ENCODE measurements at regions not wholly inside any gene's neighbourhood (a gene's known extent, or its start where the extent isn't known, plus 50 kb on each side); places are given as distances from the start of the nearest gene placed in this dataset.
A peak's percentile ranks its signal among the peaks of the same experiment; 100 is the strongest.
"Not testable (repeated sequence)": the region's sequence is repeated elsewhere in the genome, so short reads cannot be mapped to it uniquely, and the experiment has no call there.

DNA sequence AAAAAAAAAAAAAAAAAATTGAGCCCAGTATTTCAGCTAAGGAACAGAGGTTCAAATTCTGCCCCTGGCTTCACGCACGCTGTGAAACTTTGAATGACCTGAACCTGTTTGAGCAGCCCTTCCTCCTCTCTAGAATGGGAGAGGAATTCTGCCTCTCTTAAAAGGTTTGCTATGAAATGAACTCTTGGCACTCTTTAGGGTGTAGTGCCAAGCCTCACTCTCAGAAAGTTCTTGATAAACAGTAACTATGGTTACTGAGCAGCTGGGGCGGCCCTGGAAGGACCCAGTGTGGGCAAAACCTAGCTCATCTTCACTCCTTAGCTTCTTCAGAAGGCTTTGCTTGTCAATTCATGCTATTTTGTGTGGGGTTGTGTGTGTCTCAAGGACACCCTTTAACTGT lies 73.7 kb downstream of the GEMIN8 start:
- DNase-seq: no peak

- DNase-seq: no peak
Measured at GRCh38 chrX:13955095-13955647, 74.5 kb downstream of the GEMIN8 start.

DNA sequence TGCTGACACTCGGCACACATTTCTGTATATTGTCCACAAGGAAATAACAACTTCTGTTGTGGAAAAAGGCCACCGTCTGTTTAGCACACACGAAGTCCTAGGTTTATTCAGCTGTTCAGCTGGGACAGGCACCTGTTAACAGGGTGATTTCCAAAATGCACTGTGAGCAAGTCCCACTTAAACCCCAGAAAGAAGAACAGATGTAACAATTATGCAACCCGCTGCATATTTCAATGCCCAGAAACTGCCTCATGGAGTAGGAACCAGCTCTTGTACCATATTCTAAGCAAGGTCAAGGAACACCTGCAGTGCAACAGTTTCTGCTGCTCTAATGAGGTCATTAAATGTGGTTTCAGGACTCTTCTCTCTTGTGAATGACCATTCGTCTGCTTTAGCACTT lies 77.1 kb downstream of the GEMIN8 start:
- no peak for DNase-seq

GRCh38 chrX:13946223-13946622 lies 83.5 kb downstream of the GEMIN8 start:
- DNase-seq: not testable (repeated sequence)

- not testable (repeated sequence) for DNase-seq
Measured at GRCh38 chrX:13945787-13946186, 83.9 kb downstream of the GEMIN8 start.

DNA sequence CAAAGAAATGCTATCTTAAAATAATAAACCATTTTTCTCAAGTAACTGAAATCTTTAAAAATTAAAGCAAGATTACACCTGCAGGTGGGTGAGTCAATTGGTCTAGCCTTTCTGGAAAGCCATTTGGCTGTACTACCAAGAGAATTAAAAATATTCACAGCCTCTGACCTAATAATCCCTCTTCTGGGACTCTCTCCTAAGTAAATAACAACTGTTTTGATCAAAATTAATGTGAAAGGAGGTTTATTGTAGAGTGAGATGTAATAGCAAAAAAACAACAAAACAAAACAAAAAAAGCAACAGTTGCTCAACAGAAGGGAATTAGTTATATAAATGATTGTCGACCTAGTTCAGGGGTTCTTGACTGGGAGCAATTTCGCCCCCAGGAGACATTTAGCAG lies 89.0 kb downstream of the GEMIN8 start:
- no peak for DNase-seq

GRCh38 chrX:13939741-13940597 lies 89.7 kb downstream of the GEMIN8 start:
- DNase-seq: peak; percentile 18

- peak; percentile 16 for DNase-seq
Measured at GRCh38 chrX:13938829-13939530, 90.7 kb downstream of the GEMIN8 start.

DNA sequence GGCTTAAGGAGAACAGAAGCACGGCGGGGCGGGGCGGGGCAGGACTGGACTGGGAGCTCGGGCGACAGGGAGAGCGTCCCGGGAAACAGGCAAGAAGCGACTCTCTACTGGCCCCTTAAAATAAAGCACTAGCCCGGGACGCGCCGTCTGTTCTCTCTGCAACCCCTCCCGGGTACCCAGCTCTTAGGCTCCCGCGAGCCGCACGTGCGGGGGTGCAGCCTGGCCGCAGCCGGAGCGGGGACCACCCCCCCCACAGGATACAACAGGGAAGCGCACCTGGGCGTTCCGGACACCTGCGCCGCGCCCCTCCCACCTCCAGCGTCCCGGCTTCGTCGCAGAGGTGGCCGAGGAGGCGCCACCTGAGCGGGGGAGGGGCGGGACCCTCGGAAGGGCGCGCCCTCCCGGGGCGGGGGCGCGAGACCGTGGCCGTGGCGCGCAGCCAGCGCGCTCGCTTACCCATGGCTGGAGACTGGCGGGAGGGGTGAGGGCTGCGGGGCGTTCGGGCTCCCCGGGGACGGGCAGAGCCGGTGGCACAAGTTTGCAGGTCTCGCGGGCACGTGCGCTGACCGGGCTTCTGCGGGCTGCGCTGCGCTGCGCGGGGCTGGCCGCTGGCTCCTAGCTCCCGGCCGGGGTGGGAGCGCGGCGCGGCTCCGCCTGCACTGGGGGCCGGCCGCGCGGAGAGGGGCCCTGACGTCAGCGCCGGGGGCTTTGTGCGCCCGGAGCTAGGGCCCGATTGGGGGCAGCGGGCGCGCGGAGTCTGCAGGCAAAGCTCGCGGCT lies 91.5 kb downstream of the GEMIN8 start:
- peak; percentile 61 for DNase-seq

DNA sequence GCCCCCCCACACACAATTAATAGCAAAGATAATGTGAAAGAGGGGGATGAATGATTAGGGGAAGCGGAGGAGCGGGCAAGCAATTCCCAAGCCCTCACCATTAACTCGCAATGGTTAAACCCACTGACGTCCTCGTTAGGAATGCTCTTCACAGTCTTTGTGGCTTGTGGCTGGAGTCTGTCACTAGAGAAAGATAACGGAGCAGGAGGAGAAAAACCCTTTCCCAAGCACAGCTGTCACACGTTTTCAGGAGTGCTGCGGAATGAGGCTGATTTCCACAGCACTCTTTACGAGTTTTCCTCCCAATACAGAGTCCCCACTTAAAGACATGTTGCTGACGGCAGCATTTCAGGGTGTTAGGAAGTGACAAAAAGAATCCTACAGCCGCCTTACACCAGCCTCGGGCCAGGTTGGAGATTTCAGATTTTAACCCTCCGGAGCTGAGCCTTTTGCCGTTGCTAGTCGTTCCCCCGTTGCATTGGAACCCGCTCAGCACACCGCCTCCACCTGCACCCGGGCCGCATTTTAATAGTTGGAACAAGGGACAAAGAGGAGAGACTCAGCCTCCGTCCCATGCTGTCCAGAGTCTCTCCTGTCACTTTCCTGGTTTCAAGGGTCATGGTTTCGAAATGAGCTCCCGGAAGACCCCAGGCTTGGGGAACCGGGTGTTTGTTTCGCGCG lies 92.2 kb downstream of the GEMIN8 start:
- DNase-seq: peak; percentile 38

- DNase-seq: no peak
Measured at GRCh38 chrX:13936521-13937225, 93.0 kb downstream of the GEMIN8 start.

DNA sequence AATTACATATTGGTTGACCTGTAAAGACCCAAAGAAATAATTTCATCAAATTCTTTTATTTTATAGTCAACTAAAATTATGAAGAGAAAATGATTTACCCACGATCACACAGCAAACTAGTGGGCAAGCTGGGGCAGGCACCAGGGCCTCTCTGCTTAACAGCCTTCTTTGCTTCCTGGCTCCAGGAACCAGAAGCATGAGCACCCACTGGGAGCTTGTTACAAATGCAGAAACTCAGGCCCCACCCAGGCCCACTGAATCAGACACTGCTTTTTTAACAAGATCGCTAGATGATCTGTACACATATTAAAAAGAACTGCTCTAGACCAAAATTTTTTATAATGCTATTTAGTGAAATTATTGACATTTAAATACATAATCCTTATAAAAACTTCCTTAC lies 95.0 kb downstream of the GEMIN8 start:
- DNase-seq: no peak

DNA sequence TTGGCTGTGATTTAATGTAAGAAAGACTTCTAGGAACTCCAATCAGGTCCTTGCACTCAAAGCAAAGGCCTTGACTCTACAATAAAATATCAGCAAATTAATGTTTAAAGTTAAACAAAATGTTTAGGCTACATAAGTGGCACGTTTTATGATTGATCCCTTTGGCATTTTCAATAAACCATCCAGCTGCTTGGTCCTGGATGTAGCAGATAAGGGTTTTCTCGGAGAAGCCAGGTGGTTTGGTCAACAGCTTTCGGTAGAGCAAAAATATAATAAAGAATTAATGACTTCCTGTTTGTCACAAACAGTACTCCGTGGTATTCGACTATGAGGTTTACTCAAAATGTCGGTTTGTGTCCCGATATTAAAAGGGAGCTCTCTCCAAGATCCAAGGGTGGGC lies 95.8 kb downstream of the GEMIN8 start:
- DNase-seq: no peak

GRCh38 chrX:13933352-13933751 lies 96.3 kb downstream of the GEMIN8 start:
- DNase-seq: no peak

- DNase-seq: no peak
Measured at GRCh38 chrX:13932416-13932815, 97.3 kb downstream of the GEMIN8 start.

DNA sequence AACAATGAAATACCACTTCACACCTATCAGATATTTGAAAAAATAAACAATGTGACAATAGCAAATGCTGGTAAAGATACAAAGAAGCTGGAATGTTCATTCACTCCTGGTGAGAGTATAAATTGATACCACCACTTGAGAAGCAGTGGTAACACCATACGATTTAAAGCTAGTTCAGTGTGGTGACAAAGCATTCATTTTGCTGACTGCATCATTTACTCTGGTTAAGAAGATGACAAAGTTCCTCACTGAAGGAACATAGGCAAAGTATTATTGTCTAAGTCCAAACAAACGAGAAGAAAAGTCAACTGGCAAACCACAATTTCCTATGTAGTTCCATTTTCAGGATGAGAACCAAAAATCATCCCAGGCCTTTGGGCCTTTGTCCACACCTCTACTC lies 102.5 kb downstream of the GEMIN8 start:
- DNase-seq: no peak

- no peak for DNase-seq
Measured at GRCh38 chrX:13923845-13924244, 105.8 kb downstream of the GEMIN8 start.

DNA sequence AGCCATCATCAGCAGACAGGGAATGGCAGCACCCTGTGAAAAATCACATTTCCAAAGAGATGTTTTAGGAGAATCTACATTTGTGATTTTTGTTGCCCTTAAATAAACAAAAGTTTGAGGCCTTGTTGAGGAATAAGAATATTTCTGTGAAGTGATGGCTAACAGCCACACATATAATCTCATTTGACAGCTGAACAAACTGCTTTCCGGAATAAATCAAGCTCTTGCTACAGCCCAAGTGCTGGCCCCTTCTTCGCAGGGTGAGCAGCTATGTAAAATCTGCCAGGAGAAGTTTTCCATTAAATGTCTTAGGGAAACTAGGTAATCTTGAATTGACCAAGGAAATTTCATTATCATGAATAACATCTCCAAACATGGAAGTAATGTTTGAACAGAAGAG lies 106.4 kb upstream of the GPM6B start:
- no peak for DNase-seq

DNA sequence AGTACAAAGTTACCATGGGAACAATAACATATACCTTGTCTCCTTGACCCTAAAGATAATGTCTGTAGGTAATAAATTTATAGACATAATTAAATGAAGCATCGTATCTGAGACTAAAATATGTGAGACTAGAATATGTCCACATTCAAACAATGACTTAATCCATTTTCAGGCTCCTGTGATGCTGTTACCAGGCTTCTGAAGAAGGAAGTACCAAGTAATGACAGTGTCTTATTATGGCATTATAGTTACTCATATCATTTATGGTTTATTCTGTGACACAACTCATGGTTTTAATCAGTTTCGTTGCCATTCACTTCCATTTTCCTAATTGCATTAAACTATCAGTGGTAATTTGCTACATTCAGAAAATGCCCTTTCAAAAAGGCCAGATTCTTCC lies 100.6 kb upstream of the GPM6B start:
- no peak for DNase-seq

GRCh38 chrX:13911586-13911985 lies 94.7 kb upstream of the GPM6B start:
- DNase-seq: no peak

GRCh38 chrX:13906093-13906492 lies 89.2 kb upstream of the GPM6B start:
- peak; percentile 31 for DNase-seq

DNA sequence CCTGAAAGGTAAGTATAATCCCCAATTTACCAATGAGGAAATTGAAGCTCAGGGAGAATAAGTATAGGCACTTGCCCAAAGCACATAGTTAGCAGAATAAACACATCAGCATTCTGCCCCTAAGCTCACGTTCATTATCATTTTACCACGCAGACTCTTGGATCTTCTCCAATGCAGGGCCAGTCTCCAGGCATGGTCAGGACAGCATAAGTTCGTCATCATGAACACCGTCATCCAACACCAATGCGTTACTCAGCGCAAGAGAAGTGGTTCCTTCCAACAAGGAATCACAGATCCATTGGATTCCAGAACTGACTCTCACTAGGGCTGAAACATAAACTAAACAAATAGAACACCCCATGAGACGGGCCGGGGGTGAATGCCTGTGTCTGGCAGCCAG lies 86.5 kb upstream of the GPM6B start:
- DNase-seq: no peak

Measured in right hindlimb (tissue), 1 donor.